Caco-2 (cell line): ENCODE measurements at regions not wholly inside any gene's neighbourhood (a gene's known extent, or its start where the extent isn't known, plus 50 kb on each side); places are given as distances from the start of the nearest gene placed in this dataset.

ENCODE experiments used
- BruUV-seq: library from RNA; stranded (reverse); fragments of 400-500 nt; replicated peaks from 2 replicates; lab custom pipeline; 2021; lab: Mats Ljungman, UMichigan
- CTCF ChIA-PET: fragments of 300-600 bp; sonication (Branson Sonifier 250); formaldehyde crosslinking; loops from one replicate; lab custom pipeline; 2022; ENCODE audit warnings: antibody characterized with exemption; lab: Charles Lee
- POLR2A ChIA-PET: fragments of 300-600 bp; sonication (Branson Sonifier 250); formaldehyde crosslinking; loops from one replicate; lab custom pipeline; 2022; ENCODE audit warnings: antibody characterized with exemption; lab: Charles Lee
- DNase-seq, 2 experiments: peaks; one replicate each; pipeline versions ENCODE4 v3.0.0 to v3.0.0-alpha.2; 2020 to 2022
- H3K27me3 ChIP-seq: replicated peaks from 2 replicates; pipeline ENCODE4 v1.6.0; 2011; ENCODE audit warnings: low read length; ENCODE audit not compliant: control insufficient read depth, insufficient read depth
- H3K36me3 ChIP-seq: 2 replicates; pipeline ENCODE4 v1.5.1; 2011; ENCODE audit warnings: low read length; ENCODE audit not compliant: control insufficient read depth, insufficient read depth
- H3K4me1 ChIP-seq: fragments of 250-450 bp; sonication (Bioruptor Pico); 2 replicates; pipeline ENCODE4 v1.5.1; 2020; ENCODE audit warnings: mild to moderate bottlenecking
- H3K4me3 ChIP-seq: 2 replicates; pipeline ENCODE4 v1.5.1; 2011; ENCODE audit warnings: low read depth, mild to moderate bottlenecking, control low read depth, low read length
- H3K9me3 ChIP-seq: fragments of 250-450 bp; sonication (Bioruptor Pico); 2 replicates; pipeline ENCODE4 v1.5.1; 2020; ENCODE audit warnings: mild to moderate bottlenecking, moderate library complexity
- H3K27ac Mint-ChIP-seq: one replicate; pipeline ENCODE4 v1.8.0; 2022; ENCODE audit warnings: mixed read lengths; ENCODE audit not compliant: unreplicated experiment
- H3K27me3 Mint-ChIP-seq: one replicate; pipeline ENCODE4 v1.8.0; 2022; ENCODE audit warnings: mixed read lengths; ENCODE audit not compliant: insufficient read depth, unreplicated experiment
- H3K36me3 Mint-ChIP-seq: one replicate; pipeline ENCODE4 v1.8.0; 2022; ENCODE audit warnings: mild to moderate bottlenecking, mixed read lengths; ENCODE audit not compliant: insufficient read depth, unreplicated experiment
- H3K4me1 Mint-ChIP-seq: one replicate; pipeline ENCODE4 v1.8.0; 2022; ENCODE audit warnings: low read depth, mixed read lengths; ENCODE audit not compliant: unreplicated experiment
- H3K4me3 Mint-ChIP-seq: one replicate; pipeline ENCODE4 v1.8.0; 2022; ENCODE audit warnings: mild to moderate bottlenecking, moderate library complexity, mixed read lengths; ENCODE audit not compliant: unreplicated experiment
- H3K9me3 Mint-ChIP-seq: one replicate; pipeline ENCODE4 v1.8.0; 2022; ENCODE audit warnings: mixed read lengths; ENCODE audit not compliant: unreplicated experiment
- CTCF ChIP-seq, 2 experiments: fragments of 200-600 bp in 1 of 2; IDR thresholded peaks; 1 replicate in 1 of 2; 2 replicates in 1 of 2; pipeline versions ENCODE4 v1.5.1 to v1.8.0; 2011 to 2022; ENCODE audit warnings: antibody characterized with exemption in 1 of 2, control low read depth in 1 of 2, inconsistent platforms in 1 of 2, low read depth in 1 of 2, low read length in 1 of 2, mild to moderate bottlenecking in 1 of 2, moderate library complexity in 1 of 2; ENCODE audit not compliant: insufficient read depth in 1 of 2, severe bottlenecking in 1 of 2, unreplicated experiment in 1 of 2
- intact Hi-C: fragments of 100-400 bp; cut with micrococcal nuclease; formaldehyde crosslinking; loops from one replicate; pipeline ENCODE4 v1.10.0; 2022; ENCODE audit not compliant: unreplicated experiment

GRCh38 chr3:67305922-67306321, 307.8 kb downstream of the KBTBD8 start:
- no peaks in the 10 kb centered on the region; the same call in 1 of the 2 replicates for H3K27me3 ChIP-seq
- Mint-ChIP-seq H3K4me1 (no peaks in the 10 kb centered on the region), H3K27ac (no peak overlapping the region), H3K36me3 (no peaks in the 10 kb centered on the region), H3K27me3 (peaks cover 11% of the 10 kb centered on the region), H3K4me3 (no peak overlapping the region), H3K9me3 (no peaks in the 10 kb centered on the region)
- no peaks in the 10 kb centered on the region for H3K9me3 ChIP-seq
- DNase-seq, result no peak
- CTCF ChIA-PET, result no interaction called here
- H3K4me1 ChIP-seq, result no peaks in the 10 kb centered on the region
- TF ChIP-seq CTCF (IDR thresholded peaks at IDR 0.05; ENCODE audit: insufficient read depth in 1 of 2, low read depth in 1 of 2, low read length in 1 of 2, severe bottlenecking in 1 of 2, unreplicated experiment in 1 of 2), result no peak
- POLR2A ChIA-PET, result no interaction called here
- no TSS peak for BruUV-seq
- H3K36me3 ChIP-seq, result no peaks in the 10 kb centered on the region
- H3K4me3 ChIP-seq, result no peak overlapping the region
- intact Hi-C loops, result no loop called here

GRCh38 chr3:67311440-67311839, 313.3 kb downstream of the KBTBD8 start:
- Mint-ChIP-seq H3K9me3 (no peaks in the 10 kb centered on the region), H3K36me3 (no peaks in the 10 kb centered on the region), H3K4me1 (no peaks in the 10 kb centered on the region), H3K4me3 (no peak overlapping the region), H3K27ac (no peak overlapping the region), H3K27me3 (peaks cover 9% of the 10 kb centered on the region)
- DNase-seq, result no peak
- intact Hi-C loops, result no loop called here
- no peak for TF ChIP-seq CTCF (IDR thresholded peaks at IDR 0.05; ENCODE audit: insufficient read depth in 1 of 2, low read depth in 1 of 2, low read length in 1 of 2, severe bottlenecking in 1 of 2, unreplicated experiment in 1 of 2)
- Histone ChIP-seq H3K27me3 (no peaks in the 10 kb centered on the region), H3K9me3 (no peaks in the 10 kb centered on the region), H3K4me1 (no peaks in the 10 kb centered on the region), H3K36me3 (no peaks in the 10 kb centered on the region), H3K4me3 (no peak overlapping the region)
- no TSS peak for BruUV-seq
- CTCF ChIA-PET, result no interaction called here
- POLR2A ChIA-PET, result no interaction called here

- H3K9me3 Mint-ChIP-seq, result no peaks in the 10 kb centered on the region
- no TSS peak for BruUV-seq
- no peak overlapping the region for H3K27ac Mint-ChIP-seq
- ChIA-PET CTCF (no interaction called here), POLR2A (no interaction called here)
- H3K4me3 ChIP-seq, result no peak overlapping the region
- TF ChIP-seq CTCF (IDR thresholded peaks at IDR 0.05; ENCODE audit: insufficient read depth in 1 of 2, low read depth in 1 of 2, low read length in 1 of 2, severe bottlenecking in 1 of 2, unreplicated experiment in 1 of 2), result no peak
- H3K36me3 Mint-ChIP-seq, result no peaks in the 10 kb centered on the region
- H3K36me3 ChIP-seq, result no peaks in the 10 kb centered on the region
- peaks cover 9% of the 10 kb centered on the region for H3K27me3 Mint-ChIP-seq
- no peak overlapping the region for H3K4me3 Mint-ChIP-seq
- H3K9me3 ChIP-seq, result no peaks in the 10 kb centered on the region
- intact Hi-C loops, result no loop called here
- no peaks in the 10 kb centered on the region for H3K27me3 ChIP-seq
- no peaks in the 10 kb centered on the region for H3K4me1 Mint-ChIP-seq
- H3K4me1 ChIP-seq, result no peaks in the 10 kb centered on the region
- no peak for DNase-seq
Observed at GRCh38 chr3:67312155-67312554, 314.0 kb downstream of the KBTBD8 start.
